ENCODE measurements at regions not wholly inside any gene's neighbourhood (a gene's known extent, or its start where the extent isn't known, plus 50 kb on each side); places are given as distances from the start of the nearest gene placed in this dataset.

DNA sequence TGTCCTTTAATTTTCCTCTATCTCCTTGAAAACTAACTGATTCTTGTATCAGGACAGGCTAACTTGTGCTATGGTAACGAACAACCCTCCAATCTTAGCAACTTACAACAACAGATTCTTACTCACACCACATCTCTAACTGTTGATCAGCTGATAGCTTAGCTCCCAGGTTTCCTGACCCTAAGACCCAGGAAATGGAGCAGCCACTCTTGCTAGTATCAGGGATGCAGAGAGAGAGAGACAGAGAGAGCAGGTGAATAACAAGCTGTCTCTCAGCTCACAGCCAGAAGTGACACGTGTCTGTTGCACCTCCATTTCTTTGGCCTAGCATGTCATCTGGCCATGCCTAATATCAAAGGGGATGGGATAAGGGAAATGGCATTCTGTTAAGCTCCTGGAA is 1289.0 kb upstream of the AUTS2 start:
- TF ChIP-seq, protein P1, sequence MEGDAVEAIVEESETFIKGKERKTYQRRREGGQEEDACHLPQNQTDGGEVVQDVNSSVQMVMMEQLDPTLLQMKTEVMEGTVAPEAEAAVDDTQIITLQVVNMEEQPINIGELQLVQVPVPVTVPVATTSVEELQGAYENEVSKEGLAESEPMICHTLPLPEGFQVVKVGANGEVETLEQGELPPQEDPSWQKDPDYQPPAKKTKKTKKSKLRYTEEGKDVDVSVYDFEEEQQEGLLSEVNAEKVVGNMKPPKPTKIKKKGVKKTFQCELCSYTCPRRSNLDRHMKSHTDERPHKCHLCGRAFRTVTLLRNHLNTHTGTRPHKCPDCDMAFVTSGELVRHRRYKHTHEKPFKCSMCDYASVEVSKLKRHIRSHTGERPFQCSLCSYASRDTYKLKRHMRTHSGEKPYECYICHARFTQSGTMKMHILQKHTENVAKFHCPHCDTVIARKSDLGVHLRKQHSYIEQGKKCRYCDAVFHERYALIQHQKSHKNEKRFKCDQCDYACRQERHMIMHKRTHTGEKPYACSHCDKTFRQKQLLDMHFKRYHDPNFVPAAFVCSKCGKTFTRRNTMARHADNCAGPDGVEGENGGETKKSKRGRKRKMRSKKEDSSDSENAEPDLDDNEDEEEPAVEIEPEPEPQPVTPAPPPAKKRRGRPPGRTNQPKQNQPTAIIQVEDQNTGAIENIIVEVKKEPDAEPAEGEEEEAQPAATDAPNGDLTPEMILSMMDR (IDR thresholded peaks at IDR 0.05; ENCODE audit: low read depth, low read length, poor library complexity, severe bottlenecking) = no peak
- no peak for TF ChIP-seq EZH2phosphoT487 (IDR thresholded peaks at IDR 0.05; ENCODE audit: borderline replicate concordance, low read length)

Measured in DOHH2 (cell line).